Activated CD8-positive, alpha-beta memory T cell treated with anti-CD3 and anti-CD28 coated beads, Interleukin-2, amount 50 U/mL, for 4 hours (primary cell): ENCODE measurements at regions not wholly inside any gene's neighbourhood (a gene's known extent, or its start where the extent isn't known, plus 50 kb on each side); places are given as distances from the start of the nearest gene placed in this dataset.

Source experiments
- DNase-seq: peaks from one replicate; pipeline ENCODE4 v3.0.0-alpha.2; 2020

GRCh38 chr2:14316594-14316993 lies 315.9 kb upstream of the LRATD1 start:
- no peak for DNase-seq

GRCh38 chr2:14321357-14321756 lies 311.2 kb upstream of the LRATD1 start:
- no peak for DNase-seq

GRCh38 chr2:14322306-14322705 lies 310.2 kb upstream of the LRATD1 start:
- no peak for DNase-seq

GRCh38 chr2:14324308-14324707 lies 308.2 kb upstream of the LRATD1 start:
- no peak for DNase-seq

- DNase-seq, result no peak
Observed at GRCh38 chr2:14330884-14331283, 301.6 kb upstream of the LRATD1 start.

- DNase-seq, result no peak
Observed at GRCh38 chr2:14336759-14337382, 295.6 kb upstream of the LRATD1 start.

GRCh38 chr2:14340703-14341102 lies 291.8 kb upstream of the LRATD1 start:
- no peak for DNase-seq

GRCh38 chr2:14342313-14342712 lies 290.2 kb upstream of the LRATD1 start:
- DNase-seq, result no peak

- no peak for DNase-seq
Observed at GRCh38 chr2:14344355-14344754, 288.2 kb upstream of the LRATD1 start.

GRCh38 chr2:14348247-14348646 lies 284.3 kb upstream of the LRATD1 start:
- no peak for DNase-seq

GRCh38 chr2:14350856-14351255 lies 281.7 kb upstream of the LRATD1 start:
- no peak for DNase-seq

GRCh38 chr2:14352067-14352466 lies 280.4 kb upstream of the LRATD1 start:
- no peak for DNase-seq

GRCh38 chr2:14354231-14354630 lies 278.3 kb upstream of the LRATD1 start:
- DNase-seq, result no peak

GRCh38 chr2:14355102-14355501 lies 277.4 kb upstream of the LRATD1 start:
- DNase-seq, result no peak

- DNase-seq, result no peak
Observed at GRCh38 chr2:14358339-14358738, 274.2 kb upstream of the LRATD1 start.

GRCh38 chr2:14358774-14359173 lies 273.7 kb upstream of the LRATD1 start:
- DNase-seq, result no peak

- DNase-seq, result no peak
Observed at GRCh38 chr2:14363137-14363536, 269.4 kb upstream of the LRATD1 start.

GRCh38 chr2:14363976-14364375 lies 268.5 kb upstream of the LRATD1 start:
- no peak for DNase-seq

GRCh38 chr2:14364471-14364870 lies 268.0 kb upstream of the LRATD1 start:
- DNase-seq, result no peak

GRCh38 chr2:14385043-14385442 lies 247.5 kb upstream of the LRATD1 start:
- DNase-seq, result no peak

GRCh38 chr2:14387332-14387731 lies 245.2 kb upstream of the LRATD1 start:
- no peak for DNase-seq

GRCh38 chr2:14388724-14389123 lies 243.8 kb upstream of the LRATD1 start:
- DNase-seq, result no peak

- DNase-seq, result no peak
Observed at GRCh38 chr2:14396533-14397083, 235.9 kb upstream of the LRATD1 start.

GRCh38 chr2:14398641-14399040 lies 233.9 kb upstream of the LRATD1 start:
- DNase-seq, result no peak

- no peak for DNase-seq
Observed at GRCh38 chr2:14401873-14402272, 230.6 kb upstream of the LRATD1 start.
